ENCODE measurements at regions not wholly inside any gene's neighbourhood (a gene's known extent, or its start where the extent isn't known, plus 50 kb on each side); places are given as distances from the start of the nearest gene placed in this dataset.
A peak's percentile ranks its signal among the peaks of the same experiment; 100 is the strongest.

DNA sequence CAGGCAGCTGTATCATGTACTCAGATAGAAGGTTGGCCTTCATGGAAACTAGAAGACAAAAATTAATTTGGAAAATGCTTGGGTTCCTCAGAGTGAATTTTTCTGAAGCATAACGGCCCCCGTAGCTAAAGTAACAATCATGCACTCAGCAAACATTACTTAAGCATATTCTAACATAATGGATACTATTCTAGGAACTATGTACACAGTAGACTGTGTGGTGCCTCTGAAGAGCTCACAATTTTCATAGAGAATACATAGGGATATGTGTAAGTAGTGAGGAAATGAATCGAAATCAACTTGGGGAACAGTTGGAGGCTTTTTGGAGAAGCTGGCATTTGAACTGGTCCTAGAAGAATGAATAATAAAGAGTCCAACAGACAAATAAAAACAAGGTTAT, 1045.0 kb downstream of the GLUD2 start:
- TF ChIP-seq, protein P1, sequence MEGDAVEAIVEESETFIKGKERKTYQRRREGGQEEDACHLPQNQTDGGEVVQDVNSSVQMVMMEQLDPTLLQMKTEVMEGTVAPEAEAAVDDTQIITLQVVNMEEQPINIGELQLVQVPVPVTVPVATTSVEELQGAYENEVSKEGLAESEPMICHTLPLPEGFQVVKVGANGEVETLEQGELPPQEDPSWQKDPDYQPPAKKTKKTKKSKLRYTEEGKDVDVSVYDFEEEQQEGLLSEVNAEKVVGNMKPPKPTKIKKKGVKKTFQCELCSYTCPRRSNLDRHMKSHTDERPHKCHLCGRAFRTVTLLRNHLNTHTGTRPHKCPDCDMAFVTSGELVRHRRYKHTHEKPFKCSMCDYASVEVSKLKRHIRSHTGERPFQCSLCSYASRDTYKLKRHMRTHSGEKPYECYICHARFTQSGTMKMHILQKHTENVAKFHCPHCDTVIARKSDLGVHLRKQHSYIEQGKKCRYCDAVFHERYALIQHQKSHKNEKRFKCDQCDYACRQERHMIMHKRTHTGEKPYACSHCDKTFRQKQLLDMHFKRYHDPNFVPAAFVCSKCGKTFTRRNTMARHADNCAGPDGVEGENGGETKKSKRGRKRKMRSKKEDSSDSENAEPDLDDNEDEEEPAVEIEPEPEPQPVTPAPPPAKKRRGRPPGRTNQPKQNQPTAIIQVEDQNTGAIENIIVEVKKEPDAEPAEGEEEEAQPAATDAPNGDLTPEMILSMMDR (conservative IDR thresholded peaks at IDR 0.05), result no peak
- Mint-ChIP-seq H3K27ac (ENCODE audit: unreplicated experiment) (no peak overlapping the region), H3K36me3 (ENCODE audit: low read depth) (peaks cover 2% of the 10 kb centered on the region), H3K4me3 (no peak overlapping the region), H3K9me3 (peaks cover 16% of the 10 kb centered on the region), H3K27me3 (ENCODE audit: low read depth) (no peaks in the 10 kb centered on the region), H3K4me1 (no peaks in the 10 kb centered on the region)
- DNase-seq (ENCODE audit: low read depth, low spot score), result no peak

DNA sequence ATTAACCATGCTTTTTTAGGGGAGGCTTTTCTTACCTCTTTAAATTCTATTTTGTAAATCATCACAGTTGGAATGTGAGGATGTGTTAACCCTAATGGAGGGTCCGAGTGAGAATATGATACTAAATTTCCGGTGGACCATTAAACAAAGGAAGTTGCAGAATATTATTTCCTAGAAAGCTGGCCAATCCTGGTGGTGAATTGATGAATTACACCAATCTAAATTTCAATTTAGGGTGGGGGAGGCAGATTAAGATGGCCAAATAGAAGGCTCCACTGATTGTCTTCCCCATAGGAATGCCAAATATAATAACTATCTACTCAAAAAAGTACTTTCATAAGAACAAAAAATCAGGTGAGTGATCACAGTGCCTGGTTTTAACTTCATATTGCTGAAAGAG, 1045.6 kb downstream of the GLUD2 start:
- no peak for DNase-seq (ENCODE audit: low read depth, low spot score)
- no peak overlapping the region for H3K27ac Mint-ChIP-seq (ENCODE audit: unreplicated experiment)
- no peaks in the 10 kb centered on the region for H3K4me1 Mint-ChIP-seq
- peaks cover 2% of the 10 kb centered on the region for H3K36me3 Mint-ChIP-seq (ENCODE audit: low read depth)
- H3K27me3 Mint-ChIP-seq (ENCODE audit: low read depth), result no peaks in the 10 kb centered on the region
- TF ChIP-seq, protein P1 (conservative IDR thresholded peaks at IDR 0.05), result peak; percentile 42
- H3K9me3 Mint-ChIP-seq, result peaks cover 16% of the 10 kb centered on the region
- H3K4me3 Mint-ChIP-seq, result no peak overlapping the region

DNA sequence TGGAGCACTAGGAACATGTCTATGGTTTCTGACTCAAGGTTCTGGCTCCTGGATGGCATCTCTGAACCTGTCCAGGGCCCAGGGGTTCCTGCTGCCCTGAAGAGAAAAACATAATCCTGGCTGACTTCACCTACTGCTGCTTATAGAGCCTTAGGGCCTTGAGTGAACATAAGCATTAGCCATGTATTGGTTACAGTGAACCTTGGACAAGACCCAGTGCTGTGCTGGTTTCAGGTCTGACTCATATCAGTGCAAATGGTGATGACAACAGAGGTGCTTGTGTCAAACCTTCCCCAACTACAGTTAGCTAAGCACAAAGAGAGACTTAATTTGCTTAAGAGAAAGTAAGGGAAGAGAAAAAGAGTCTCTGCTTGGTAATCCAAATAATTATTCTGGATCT, 1047.2 kb downstream of the GLUD2 start:
- Mint-ChIP-seq H3K27me3 (ENCODE audit: low read depth) (no peaks in the 10 kb centered on the region), H3K27ac (ENCODE audit: unreplicated experiment) (no peak overlapping the region), H3K4me1 (no peaks in the 10 kb centered on the region), H3K36me3 (ENCODE audit: low read depth) (peaks cover 2% of the 10 kb centered on the region), H3K9me3 (peaks cover 21% of the 10 kb centered on the region), H3K4me3 (no peak overlapping the region)
- TF ChIP-seq, protein P1 (conservative IDR thresholded peaks at IDR 0.05), result no peak
- no peak for DNase-seq (ENCODE audit: low read depth, low spot score)

DNA sequence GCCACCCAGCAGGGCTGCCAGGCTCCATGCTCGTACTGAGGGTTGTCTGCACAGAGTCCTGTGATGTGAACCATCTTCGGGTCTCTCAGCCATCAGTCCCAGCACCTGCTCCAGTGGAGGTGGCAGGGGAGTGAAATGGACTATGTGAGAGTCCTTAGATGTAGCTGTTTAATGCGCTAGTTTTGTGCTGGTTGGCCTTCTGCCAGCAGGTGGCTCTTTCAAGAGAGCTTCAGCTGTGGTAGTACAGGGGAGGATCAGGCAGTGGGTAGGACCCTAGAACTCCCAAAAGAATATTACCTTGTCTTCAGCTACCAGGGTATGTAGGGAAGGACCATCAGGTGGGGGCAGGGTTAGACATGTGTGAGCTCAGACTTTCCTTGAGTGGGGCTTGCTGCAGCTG, 1066.0 kb downstream of the GLUD2 start:
- Mint-ChIP-seq H3K4me1 (peaks cover 17% of the 10 kb centered on the region), H3K9me3 (peaks cover 17% of the 10 kb centered on the region), H3K27me3 (ENCODE audit: low read depth) (no peaks in the 10 kb centered on the region), H3K4me3 (no peak overlapping the region), H3K27ac (ENCODE audit: unreplicated experiment) (no peak overlapping the region), H3K36me3 (ENCODE audit: low read depth) (peaks cover 6% of the 10 kb centered on the region)
- no peak for DNase-seq (ENCODE audit: low read depth, low spot score)
- TF ChIP-seq, protein P1 (conservative IDR thresholded peaks at IDR 0.05), result no peak

DNA sequence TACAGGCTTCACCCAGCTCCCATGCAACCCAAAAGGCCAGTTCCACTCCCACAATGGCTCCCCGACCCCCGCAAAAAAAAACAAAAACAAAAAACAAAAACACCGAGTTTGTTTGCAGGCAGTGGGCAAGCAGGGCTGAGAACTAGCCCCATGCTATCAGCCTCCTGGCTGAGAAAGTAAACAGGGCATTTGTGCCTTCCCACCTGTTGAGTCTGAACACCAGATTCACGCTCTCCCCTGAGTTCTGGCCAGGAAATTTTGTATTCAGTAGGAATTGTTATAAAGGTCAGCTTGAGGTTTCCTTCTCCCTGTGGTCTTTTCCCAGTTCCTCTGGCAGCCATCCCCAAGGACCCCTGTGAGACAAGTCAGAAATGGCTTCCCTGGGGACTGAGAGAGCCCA, 1066.5 kb downstream of the GLUD2 start:
- no peak for DNase-seq (ENCODE audit: low read depth, low spot score)
- Mint-ChIP-seq H3K27ac (ENCODE audit: unreplicated experiment) (no peak overlapping the region), H3K9me3 (peaks cover 17% of the 10 kb centered on the region), H3K27me3 (ENCODE audit: low read depth) (no peaks in the 10 kb centered on the region), H3K36me3 (ENCODE audit: low read depth) (peaks cover 6% of the 10 kb centered on the region), H3K4me1 (peaks cover 17% of the 10 kb centered on the region), H3K4me3 (no peak overlapping the region)
- TF ChIP-seq, protein P1 (conservative IDR thresholded peaks at IDR 0.05), result no peak

DNA sequence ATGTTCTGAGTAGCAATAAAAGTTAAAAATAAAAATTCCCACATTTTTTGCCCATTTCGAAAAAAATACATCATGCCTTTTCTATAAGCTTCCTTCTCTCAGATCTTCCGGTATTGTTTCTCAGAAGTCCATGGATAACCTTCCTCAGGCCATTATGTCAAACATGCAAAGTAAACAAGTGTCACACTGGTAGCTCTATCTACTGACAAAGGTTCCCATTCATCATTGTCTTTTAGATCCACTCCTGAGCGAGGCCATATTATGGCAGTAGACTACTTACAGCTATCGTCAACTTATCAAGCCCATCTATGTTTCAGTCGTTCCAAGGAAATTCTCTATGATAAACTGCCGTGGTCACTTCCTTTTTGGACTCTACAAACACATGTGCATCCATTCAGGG, 1068.2 kb downstream of the GLUD2 start:
- peaks cover 4% of the 10 kb centered on the region for H3K36me3 Mint-ChIP-seq (ENCODE audit: low read depth)
- H3K4me1 Mint-ChIP-seq, result peaks cover 17% of the 10 kb centered on the region
- no peak for DNase-seq (ENCODE audit: low read depth, low spot score)
- H3K4me3 Mint-ChIP-seq, result no peak overlapping the region
- H3K27ac Mint-ChIP-seq (ENCODE audit: unreplicated experiment), result no peak overlapping the region
- peaks cover 11% of the 10 kb centered on the region for H3K9me3 Mint-ChIP-seq
- H3K27me3 Mint-ChIP-seq (ENCODE audit: low read depth), result no peaks in the 10 kb centered on the region
- TF ChIP-seq, protein P1 (conservative IDR thresholded peaks at IDR 0.05), result no peak

All from neural crest cell (in vitro differentiated cells).